ENCODE measurements at regions not wholly inside any gene's neighbourhood (a gene's known extent, or its start where the extent isn't known, plus 50 kb on each side); places are given as distances from the start of the nearest gene placed in this dataset.

DNA sequence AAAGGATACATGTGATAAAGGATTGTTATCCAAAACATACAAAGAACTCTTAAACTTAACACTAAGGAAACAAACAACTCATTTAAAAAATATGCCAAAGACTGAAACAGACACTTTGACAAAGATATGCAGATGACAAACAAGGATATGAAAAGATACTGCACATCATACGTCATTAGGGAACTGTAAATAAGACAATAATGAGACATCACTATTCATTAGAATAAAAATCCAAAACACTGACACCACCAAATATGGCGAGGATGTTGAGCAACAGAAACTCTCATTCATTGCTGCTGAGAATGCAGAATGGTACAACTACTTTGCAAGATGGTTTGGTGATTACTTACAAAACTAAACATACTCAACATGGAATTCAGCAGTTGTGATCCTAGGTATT lies 156.5 kb upstream of the FOXA2 start:
- no peak for TF ChIP-seq CTCF (IDR thresholded peaks at IDR 0.05)
- Histone ChIP-seq H3K9me3 (no peaks in the 10 kb centered on the region), H3K27ac (no peak overlapping the region), H3K4me1 (no peaks in the 10 kb centered on the region), H3K36me3 (no peaks in the 10 kb centered on the region), H3K4me3 (no peak overlapping the region), H3K27me3 (no peaks in the 10 kb centered on the region)
- DNase-seq (ENCODE audit: low spot score in 2 of 2), result no peak
- intact Hi-C loops (cut with DNase I), result no loop called here

GRCh38 chr20:22744341-22745193 lies 160.2 kb upstream of the FOXA2 start:
- H3K36me3 ChIP-seq, result no peaks in the 10 kb centered on the region
- intact Hi-C loops (cut with DNase I), result no loop called here
- no peak overlapping the region for H3K27ac ChIP-seq
- H3K4me1 ChIP-seq, result no peaks in the 10 kb centered on the region
- H3K4me3 ChIP-seq, result no peak overlapping the region
- no peak for TF ChIP-seq CTCF (IDR thresholded peaks at IDR 0.05)
- H3K9me3 ChIP-seq, result no peaks in the 10 kb centered on the region
- no peaks in the 10 kb centered on the region for H3K27me3 ChIP-seq
- no peak for DNase-seq (ENCODE audit: low spot score in 2 of 2)

DNA sequence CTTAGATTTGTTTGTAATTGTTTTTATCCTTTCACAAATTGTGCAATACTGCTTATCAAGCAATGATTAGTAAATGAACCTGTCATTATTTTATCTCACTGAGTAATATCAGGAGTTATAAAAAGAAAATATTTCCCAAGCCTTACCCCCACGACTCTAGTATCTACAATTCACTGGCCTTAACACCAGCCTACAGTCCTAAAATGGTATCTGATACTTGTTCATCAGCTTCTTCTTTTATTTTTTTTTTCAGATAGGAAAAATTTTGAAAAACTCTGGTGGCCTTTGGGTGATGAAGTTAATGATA lies 160.8 kb upstream of the FOXA2 start:
- no peak for TF ChIP-seq CTCF (IDR thresholded peaks at IDR 0.05)
- Histone ChIP-seq H3K4me1 (no peaks in the 10 kb centered on the region), H3K27ac (no peak overlapping the region), H3K36me3 (no peaks in the 10 kb centered on the region), H3K4me3 (no peak overlapping the region), H3K27me3 (no peaks in the 10 kb centered on the region), H3K9me3 (no peaks in the 10 kb centered on the region)
- intact Hi-C loops (cut with DNase I), result no loop called here
- no peak for DNase-seq (ENCODE audit: low spot score in 2 of 2)

DNA sequence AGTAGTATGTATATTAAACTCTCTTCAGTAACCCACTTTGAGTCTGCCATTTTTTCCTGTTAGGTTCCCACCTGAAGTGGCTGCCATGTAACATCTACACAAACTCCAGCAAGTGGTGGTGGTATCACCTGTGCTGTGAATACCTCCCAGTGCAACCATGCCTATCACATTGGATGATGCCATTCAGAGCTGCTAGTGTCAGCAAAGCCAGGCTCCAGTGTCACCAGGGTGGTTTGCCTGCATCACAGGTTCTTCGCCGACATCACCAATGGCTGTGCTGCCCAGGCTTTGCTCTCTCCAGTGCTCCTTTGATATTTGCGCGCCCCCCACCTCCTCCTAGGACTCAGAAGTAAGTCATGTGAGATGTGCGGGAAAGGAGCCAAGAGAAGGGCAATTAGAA lies 162.6 kb upstream of the FOXA2 start:
- intact Hi-C loops (cut with DNase I), result no loop called here
- Histone ChIP-seq H3K27me3 (no peaks in the 10 kb centered on the region), H3K4me1 (no peaks in the 10 kb centered on the region), H3K4me3 (no peak overlapping the region), H3K36me3 (no peaks in the 10 kb centered on the region), H3K9me3 (no peaks in the 10 kb centered on the region), H3K27ac (no peak overlapping the region)
- TF ChIP-seq CTCF (IDR thresholded peaks at IDR 0.05), result no peak
- no peak for DNase-seq (ENCODE audit: low spot score in 2 of 2)

- no peak overlapping the region for H3K27ac ChIP-seq
- no peak for TF ChIP-seq CTCF (IDR thresholded peaks at IDR 0.05)
- intact Hi-C loops (cut with DNase I), result no loop called here
Measured at GRCh38 chr20:22752324-22752723, 168.0 kb upstream of the FOXA2 start.

More at GRCh38 chr20:22752324-22752723, 168.0 kb upstream of the FOXA2 start:
- Histone ChIP-seq H3K27me3 (no peaks in the 10 kb centered on the region), H3K4me3 (no peak overlapping the region), H3K36me3 (no peaks in the 10 kb centered on the region), H3K4me1 (peaks cover 0 to 11% of the 10 kb centered on the region in 2 donors), H3K9me3 (no peaks in the 10 kb centered on the region)
- no peak for DNase-seq (ENCODE audit: low spot score in 2 of 2)
